NT2/D1 (cell line): ENCODE measurements at regions not wholly inside any gene's neighbourhood (a gene's known extent, or its start where the extent isn't known, plus 50 kb on each side); places are given as distances from the start of the nearest gene placed in this dataset.

Experiments
- DNase-seq: peaks from one replicate; pipeline ENCODE4 v3.0.0-alpha.2; 2011; ENCODE audit warnings: low read depth, low spot score
- H3K27me3 ChIP-seq: 2 replicates; pipeline ENCODE4 v1.6.0; 2011; ENCODE audit warnings: mild to moderate bottlenecking; ENCODE audit not compliant: insufficient read length, insufficient read depth
- H3K36me3 ChIP-seq: 2 replicates; pipeline ENCODE4 v1.6.1; 2011; ENCODE audit warnings: mild to moderate bottlenecking, low read length, mixed read lengths; ENCODE audit not compliant: insufficient read depth, insufficient read length
- H3K4me1 ChIP-seq: 2 replicates; pipeline ENCODE4 v1.5.1; 2011; ENCODE audit not compliant: insufficient read depth, insufficient read length
- H3K4me3 ChIP-seq: 2 replicates; pipeline ENCODE4 v1.5.1; 2011; ENCODE audit warnings: low read depth; ENCODE audit not compliant: insufficient read length
- H3K9ac ChIP-seq: 2 replicates; pipeline ENCODE4 v1.6.0; 2011; ENCODE audit warnings: low read depth; ENCODE audit not compliant: insufficient read length
- H3K9me3 ChIP-seq: 2 replicates; pipeline ENCODE4 v1.5.1; 2011; ENCODE audit warnings: mild to moderate bottlenecking, low read length; ENCODE audit not compliant: insufficient read depth
- SUZ12 ChIP-seq: IDR thresholded peaks from 2 replicates; pipeline ENCODE4 v1.6.1; 2011; ENCODE audit not compliant: insufficient read length, insufficient read depth; ENCODE audit errors: extremely low read depth
- YY1 ChIP-seq: IDR thresholded peaks from 2 replicates; pipeline ENCODE4 v1.6.1; 2011; ENCODE audit not compliant: insufficient read length, insufficient read depth
- ZNF274 ChIP-seq: IDR thresholded peaks from 2 replicates; pipeline ENCODE4 v1.6.1; 2011; ENCODE audit warnings: mild to moderate bottlenecking, low read depth, low read length

DNA sequence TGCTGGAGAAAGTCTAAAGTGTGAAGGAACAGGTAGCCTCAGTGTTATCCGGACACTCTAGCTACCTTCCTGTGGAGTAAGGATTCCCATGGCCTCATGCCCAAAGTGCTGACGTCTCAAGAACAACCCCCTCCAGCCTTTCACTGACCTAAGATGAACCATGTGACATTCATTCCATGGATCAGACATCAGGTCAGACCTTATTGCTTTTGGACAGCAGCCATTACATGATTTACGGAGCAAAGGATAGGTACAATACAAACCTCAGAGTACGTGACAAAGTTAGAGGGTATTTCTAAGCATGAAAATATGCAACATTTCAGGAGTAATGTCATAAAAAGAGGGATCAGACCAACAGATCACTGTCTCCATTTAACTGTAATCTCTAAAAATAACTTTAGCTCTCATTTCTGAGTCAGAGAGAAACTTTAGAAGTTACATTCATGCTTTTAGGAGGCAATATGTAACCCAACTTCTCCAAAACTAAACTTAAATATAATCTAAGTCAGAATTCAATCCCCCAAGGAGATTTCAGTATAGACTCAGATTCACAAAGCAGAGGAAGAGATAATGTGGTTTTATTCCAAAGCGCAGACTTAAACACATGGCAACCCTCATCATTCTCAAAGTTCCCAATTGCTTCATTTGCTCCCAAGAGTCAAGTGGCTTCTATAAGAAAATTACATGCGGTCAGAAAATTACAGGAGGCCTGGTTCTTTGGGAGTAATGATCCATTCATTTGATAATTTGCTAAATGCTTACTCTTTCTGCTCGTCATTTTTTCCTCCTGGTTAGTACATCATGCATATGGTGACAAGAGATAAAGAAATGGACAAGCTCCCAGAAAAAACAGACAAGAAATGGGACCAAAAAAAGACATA lies 280.4 kb downstream of the SETD4 start:
- Histone ChIP-seq H3K4me1 (no peaks in the 10 kb centered on the region), H3K9me3 (no peaks in the 10 kb centered on the region), H3K27me3 (no peaks in the 10 kb centered on the region), H3K4me3 (no peak overlapping the region), H3K36me3 (no peaks in the 10 kb centered on the region), H3K9ac (no peak overlapping the region)
- no peak for TF ChIP-seq ZNF274
- TF ChIP-seq SUZ12: no peak
- no peak for TF ChIP-seq YY1
- DNase-seq: no peak

DNA sequence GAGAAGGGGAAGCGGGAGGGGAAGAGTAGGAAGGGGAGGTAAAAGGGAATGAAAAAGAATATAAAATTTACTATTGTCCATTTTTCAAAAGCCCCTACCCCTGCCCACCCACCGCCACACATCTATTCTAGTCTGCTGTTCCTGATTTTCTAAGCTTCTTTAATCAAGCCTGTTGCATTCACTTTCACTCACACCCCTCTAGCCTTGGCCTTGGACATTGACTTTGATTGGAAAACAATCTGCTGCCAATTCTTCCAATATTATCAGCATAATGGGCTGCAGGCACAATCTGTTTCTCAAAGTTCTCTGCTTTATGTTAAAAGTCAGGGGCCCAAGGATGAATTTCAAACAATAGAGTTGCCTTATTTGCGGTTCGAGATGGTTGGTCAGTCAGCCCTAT lies 281.2 kb downstream of the SETD4 start:
- no peak for DNase-seq
- Histone ChIP-seq H3K9me3 (no peaks in the 10 kb centered on the region), H3K27me3 (no peaks in the 10 kb centered on the region), H3K4me3 (no peak overlapping the region), H3K36me3 (no peaks in the 10 kb centered on the region), H3K4me1 (no peaks in the 10 kb centered on the region), H3K9ac (no peak overlapping the region)
- TF ChIP-seq YY1 (no peak), ZNF274 (no peak), SUZ12 (no peak)

DNA sequence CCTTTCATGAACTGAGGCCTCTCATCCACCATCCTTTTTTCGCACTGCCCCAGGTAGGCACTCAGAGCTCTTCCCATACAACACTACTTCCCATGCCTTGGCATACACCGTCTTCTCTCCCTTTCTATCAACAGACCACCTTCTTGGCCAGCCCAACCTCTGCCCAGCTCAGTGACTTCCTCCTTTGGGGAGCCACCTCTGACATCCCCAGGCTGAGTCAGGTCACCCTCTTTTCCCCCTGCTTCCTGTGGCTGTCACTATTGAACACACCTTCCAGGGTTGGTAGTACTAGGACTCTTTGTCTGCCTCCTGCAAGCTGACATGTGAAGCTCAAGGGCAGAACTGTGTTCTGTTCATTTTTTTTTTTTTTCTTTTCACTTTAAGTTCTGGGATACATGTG lies 283.2 kb downstream of the SETD4 start:
- H3K27me3 ChIP-seq: no peaks in the 10 kb centered on the region

DNA sequence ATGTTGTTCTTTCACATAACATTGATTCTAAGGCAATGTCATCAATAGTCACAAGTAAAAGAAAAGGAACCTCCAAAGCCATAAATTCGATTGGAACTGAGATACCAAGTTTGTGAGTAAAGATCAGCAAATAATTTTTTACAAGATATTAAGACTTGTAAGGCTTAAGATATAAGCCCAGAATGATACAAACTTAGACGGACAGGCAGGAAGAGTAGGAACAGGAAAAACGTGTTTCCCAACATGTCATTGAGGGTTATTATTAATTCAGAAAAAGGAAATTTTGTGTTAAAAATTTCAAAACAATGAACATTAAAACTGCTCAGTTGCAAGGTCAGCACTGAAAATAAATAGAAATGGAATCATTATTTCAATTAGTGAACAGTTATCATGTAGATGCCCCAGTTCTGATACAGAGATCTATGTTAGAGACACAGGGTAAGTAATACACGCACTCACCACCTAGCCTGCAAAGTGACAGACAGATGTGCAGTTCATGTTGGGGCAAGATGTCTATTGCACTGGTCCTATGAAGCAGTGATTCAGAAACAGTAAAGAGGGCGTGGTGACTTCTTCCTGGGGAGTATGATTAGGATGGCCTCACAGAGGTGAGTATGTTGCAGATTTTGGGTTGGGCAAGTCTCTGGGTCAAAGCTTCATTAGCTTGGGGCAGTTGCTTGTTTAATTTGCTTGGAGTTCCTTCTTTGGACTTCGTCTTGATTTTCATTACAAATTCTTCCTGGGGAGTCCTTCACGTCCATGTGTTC lies 284.4 kb downstream of the SETD4 start:
- Histone ChIP-seq H3K9me3 (no peaks in the 10 kb centered on the region), H3K9ac (no peak overlapping the region), H3K4me3 (no peak overlapping the region), H3K4me1 (no peaks in the 10 kb centered on the region), H3K36me3 (no peaks in the 10 kb centered on the region), H3K27me3 (no peaks in the 10 kb centered on the region)
- TF ChIP-seq ZNF274: no peak
- TF ChIP-seq YY1: no peak
- no peak for TF ChIP-seq SUZ12
- no peak for DNase-seq

More for the DNA sequence above, 283.2 kb downstream of the SETD4 start:
- Histone ChIP-seq H3K9ac (no peak overlapping the region), H3K9me3 (no peaks in the 10 kb centered on the region), H3K4me3 (no peak overlapping the region), H3K4me1 (no peaks in the 10 kb centered on the region), H3K36me3 (no peaks in the 10 kb centered on the region)
- no peak for DNase-seq
- no peak for TF ChIP-seq YY1
- TF ChIP-seq SUZ12: no peak

DNA sequence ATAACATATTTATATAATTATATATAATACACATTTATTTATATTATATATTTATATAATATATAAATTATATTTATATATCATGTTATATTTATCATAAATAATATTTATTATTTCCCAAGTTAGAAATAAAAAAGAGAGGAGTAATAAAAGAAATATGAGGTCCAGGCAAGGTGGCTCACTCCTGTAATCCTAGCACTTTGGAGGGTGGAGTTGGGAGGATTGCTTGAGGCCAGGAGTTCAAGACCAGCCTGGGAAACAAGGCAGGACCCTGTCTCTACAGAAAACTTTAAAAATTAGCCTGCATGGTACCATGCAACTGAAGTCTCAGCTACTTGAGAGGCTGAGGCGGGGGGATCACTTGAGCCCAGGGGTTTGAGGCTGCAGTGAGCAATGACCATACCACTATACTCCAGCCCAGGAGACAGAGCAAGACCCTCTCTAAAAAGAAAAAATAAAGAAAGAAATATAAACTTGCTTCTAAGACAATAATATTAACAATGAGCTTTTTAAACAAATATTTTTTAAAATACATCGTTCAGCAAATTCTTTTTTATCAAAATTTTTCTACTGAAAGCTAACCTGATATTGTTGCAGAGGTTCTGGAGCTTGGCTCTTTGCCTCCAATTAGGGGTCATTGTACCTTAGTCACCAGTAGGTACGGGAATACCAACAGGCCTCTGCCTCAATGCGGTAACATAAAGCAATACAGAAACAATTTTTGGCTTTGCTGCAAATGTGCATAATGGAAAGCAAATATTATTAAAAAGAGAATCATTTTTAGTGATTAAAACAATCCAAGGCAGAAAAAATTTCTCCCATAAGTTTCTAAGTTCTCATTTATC lies 290.0 kb downstream of the SETD4 start:
- no peak for DNase-seq
- Histone ChIP-seq H3K27me3 (no peaks in the 10 kb centered on the region), H3K9me3 (no peaks in the 10 kb centered on the region), H3K36me3 (no peaks in the 10 kb centered on the region), H3K9ac (no peak overlapping the region), H3K4me1 (no peaks in the 10 kb centered on the region), H3K4me3 (no peak overlapping the region)
- no peak for TF ChIP-seq SUZ12
- TF ChIP-seq ZNF274: no peak
- TF ChIP-seq YY1: no peak

DNA sequence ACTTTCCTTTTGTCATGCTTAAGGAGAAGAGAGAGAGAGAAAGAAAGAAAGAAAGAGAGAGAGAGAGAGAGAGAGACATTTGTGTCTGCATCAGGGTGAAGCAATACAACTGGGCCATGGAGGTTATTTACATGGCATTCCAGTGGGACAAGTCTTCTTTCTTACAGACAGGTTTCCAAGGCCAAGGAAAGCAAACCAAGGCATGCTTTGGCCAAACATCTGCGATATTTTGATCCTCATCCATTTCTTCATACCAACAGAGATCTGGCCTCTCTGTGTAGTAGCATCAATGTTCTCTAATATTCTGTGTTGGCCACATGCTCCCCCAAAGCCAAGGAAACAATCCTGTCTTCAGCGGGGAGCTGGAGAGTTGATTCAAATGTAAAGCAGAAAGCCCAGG lies 292.1 kb downstream of the SETD4 start:
- TF ChIP-seq ZNF274: no peak
- no peak for TF ChIP-seq SUZ12
- no peak for TF ChIP-seq YY1
- Histone ChIP-seq H3K4me3 (no peak overlapping the region), H3K4me1 (no peaks in the 10 kb centered on the region), H3K9me3 (peaks cover 4% of the 10 kb centered on the region; the same call in 1 of the 2 replicates), H3K36me3 (no peaks in the 10 kb centered on the region), H3K27me3 (no peaks in the 10 kb centered on the region), H3K9ac (no peak overlapping the region)
- DNase-seq: no peak

DNA sequence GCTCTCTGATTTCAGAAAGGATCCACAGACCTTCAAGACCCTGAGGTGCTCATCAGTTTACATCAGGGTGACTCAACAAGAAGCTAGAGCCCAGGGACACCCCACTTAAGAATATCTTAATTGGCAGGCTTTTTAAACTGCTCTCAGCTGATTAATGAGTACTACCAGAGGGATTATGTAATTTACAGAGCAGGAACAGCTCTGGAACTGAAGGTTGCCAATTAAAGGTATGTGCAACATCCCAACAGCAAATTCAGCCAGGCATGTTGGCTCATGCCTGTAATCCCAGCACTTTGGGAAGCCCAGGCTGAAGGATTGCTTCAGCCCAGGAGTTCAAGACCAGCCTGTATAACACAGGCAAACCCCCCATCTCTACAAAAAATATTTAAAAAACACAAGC lies 295.7 kb downstream of the SETD4 start:
- Histone ChIP-seq H3K4me3 (no peak overlapping the region), H3K9me3 (peaks cover 16% of the 10 kb centered on the region), H3K9ac (no peak overlapping the region), H3K36me3 (no peaks in the 10 kb centered on the region), H3K27me3 (no peaks in the 10 kb centered on the region), H3K4me1 (no peaks in the 10 kb centered on the region)
- DNase-seq: no peak
- TF ChIP-seq ZNF274 (no peak), YY1 (no peak), SUZ12 (no peak)
